GM18868 (cell line): ENCODE measurements at regions not wholly inside any gene's neighbourhood (a gene's known extent, or its start where the extent isn't known, plus 50 kb on each side); places are given as distances from the start of the nearest gene placed in this dataset.
A peak's percentile ranks its signal among the peaks of the same experiment; 100 is the strongest.
"Not testable (repeated sequence)": the region's sequence is repeated elsewhere in the genome, so short reads cannot be mapped to it uniquely, and the experiment has no call there.

Experiments
- ATAC-seq: cut with Tn5 transposase; IDR thresholded peaks from one replicate; pipeline ENCODE4 v1.9.1; 2021; ENCODE audit warnings: mild to moderate bottlenecking, moderate library complexity; ENCODE audit not compliant: unreplicated experiment

GRCh38 chr7:92976931-92977330 is 140.6 kb upstream of the CDK6 start:
- no peak for ATAC-seq

DNA sequence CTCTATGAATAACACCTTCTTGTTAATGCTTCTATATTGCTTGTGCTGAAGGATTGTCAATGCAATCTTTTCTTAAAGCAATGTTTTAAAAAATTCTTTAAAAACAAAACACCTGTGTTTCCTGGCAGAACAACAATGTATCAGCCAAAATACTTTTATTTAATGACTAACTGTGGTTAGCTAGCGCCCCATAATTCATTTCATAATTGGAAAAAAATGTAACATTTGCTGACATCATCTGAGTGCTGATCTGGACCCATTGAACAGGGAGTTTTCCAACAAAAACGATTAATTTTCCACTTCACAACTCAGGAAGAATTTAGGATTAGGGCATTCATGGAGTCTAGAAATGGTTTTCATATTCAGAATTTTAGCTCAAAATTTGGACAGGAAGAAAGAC is 137.6 kb upstream of the CDK6 start:
- ATAC-seq, result no peak

DNA sequence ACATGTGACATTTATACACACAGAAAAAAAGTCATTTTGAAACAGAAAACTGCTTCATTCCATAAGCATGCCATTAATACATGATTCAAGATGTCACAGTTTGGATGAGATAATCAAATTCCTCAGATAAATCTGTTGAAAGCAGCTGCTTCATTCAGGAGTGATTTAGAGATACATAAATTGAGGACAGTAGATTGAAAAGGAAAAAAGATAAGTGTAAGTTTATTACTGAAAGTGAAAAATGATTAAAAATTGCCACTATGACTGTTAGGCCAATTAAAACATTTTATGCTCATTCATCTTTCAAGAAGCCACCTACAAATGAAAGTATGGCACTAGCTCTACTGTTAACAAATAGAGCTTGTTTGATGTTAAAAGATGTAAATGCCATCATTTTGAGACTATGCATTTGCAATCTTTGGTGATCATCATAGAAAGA is 136.9 kb upstream of the CDK6 start:
- ATAC-seq, result no peak

DNA sequence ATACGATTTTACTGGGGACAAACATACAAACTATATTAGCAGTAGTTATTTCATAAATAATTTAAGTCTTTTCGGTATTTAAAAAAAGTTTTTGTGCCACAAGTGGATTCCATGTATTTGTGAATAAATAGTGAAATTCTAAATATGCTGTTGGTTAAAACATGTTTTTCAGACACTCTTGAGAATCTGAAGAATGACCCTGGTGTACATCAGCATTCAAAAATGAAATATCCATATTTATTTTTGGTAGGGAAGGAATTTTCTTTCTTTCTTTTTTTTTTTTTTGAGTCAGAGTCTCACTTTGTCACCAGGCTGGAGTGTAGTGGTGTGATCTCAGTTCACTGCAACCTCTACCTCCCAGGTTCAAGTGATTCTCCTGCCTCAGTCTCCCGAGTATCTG is 136.1 kb upstream of the CDK6 start:
- ATAC-seq, result no peak

DNA sequence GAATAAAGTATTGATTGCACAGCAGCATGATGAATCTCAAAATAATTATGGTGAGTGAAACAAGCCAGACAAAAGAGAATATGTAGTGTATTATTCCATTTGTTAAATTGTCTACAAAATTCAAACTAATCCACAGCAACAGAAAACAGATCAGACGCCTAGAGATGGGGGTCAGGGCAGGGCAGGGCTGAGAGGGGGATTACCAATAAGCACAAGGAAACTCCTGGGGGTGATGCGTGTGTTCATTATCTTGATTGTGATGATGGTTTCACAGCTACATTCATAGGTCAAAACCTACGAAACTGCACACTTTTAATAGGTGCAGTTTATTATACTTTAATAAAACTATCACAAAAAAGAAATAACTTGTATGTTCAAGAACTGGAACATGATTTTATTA is 132.7 kb upstream of the CDK6 start:
- ATAC-seq, result no peak

DNA sequence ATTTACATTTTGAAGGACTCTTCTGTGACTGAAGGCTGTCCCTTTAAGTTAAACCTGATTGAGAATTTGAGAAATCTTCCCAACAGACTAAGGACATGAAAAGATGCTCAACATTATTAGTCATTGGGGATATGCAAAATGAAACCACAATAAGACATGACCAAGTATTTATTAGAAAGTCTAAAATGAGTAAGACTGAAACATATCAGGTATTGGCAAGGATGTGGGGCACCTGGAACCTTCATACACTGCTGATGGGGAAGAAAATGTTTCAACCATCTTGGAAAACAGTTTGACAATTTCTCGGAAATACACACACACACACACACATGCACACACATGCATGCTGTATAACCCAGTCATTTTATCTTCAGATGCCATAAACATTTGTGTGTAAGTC is 132.1 kb upstream of the CDK6 start:
- peak; percentile 88 for ATAC-seq

DNA sequence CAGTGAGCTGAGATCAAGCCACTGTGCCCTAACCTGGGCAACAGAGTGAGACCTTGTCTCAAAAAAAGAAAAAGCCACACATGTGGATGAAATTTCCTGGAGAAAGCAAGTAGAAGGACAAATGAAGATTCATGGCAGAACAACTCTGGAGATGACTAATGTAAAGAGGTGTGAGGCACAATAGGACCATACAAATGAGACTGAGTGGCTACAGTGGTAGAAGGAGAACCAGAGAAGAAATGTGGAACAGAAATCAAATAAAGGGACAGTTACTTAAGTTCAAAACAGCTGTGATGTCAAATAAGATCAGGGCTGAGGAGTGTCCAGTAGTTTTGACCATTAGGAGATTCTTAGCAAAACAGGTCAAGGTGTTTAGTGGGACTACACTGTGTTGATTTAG is 130.9 kb upstream of the CDK6 start:
- no peak for ATAC-seq

GRCh38 chr7:92964141-92964540 is 127.8 kb upstream of the CDK6 start:
- ATAC-seq, result no peak

DNA sequence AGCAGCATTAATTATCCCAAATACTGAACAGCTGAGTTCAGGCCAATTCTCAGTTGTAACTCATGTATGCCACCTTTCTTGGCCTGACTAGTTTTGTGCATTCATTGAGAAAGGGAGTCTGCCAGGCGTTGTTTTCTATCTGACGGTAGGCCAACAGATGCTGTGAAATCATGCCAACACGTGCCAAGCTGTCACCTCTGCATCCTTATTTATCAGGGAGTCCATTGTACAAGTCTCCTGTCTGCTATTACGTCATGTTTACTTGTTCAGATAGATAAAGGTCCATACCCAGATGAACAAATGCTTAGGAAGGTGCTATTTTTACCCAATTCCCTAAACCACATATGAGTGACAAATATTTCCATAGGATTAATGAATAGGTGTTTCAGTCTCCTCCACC is 127.2 kb upstream of the CDK6 start:
- no peak for ATAC-seq

GRCh38 chr7:92961961-92962360 is 125.6 kb upstream of the CDK6 start:
- no peak for ATAC-seq

DNA sequence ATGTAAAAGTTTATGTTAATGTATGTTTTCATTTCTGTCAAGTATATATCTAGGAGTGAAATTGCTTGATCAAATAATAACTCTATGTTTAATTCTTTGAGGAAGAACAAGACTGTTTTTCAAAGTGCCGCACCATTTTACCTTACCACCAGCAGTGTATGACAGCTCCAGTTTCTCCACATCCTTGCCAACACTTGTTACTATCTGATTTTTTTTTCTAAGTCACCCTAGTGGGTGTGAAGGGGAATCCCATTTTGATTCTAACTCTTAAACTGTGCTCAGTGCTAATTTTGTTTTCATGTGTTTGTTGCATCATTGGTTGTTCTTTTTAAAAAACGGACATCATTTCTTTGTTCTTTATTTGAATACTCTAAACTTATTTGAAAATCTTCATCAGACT is 120.2 kb upstream of the CDK6 start:
- ATAC-seq, result no peak

DNA sequence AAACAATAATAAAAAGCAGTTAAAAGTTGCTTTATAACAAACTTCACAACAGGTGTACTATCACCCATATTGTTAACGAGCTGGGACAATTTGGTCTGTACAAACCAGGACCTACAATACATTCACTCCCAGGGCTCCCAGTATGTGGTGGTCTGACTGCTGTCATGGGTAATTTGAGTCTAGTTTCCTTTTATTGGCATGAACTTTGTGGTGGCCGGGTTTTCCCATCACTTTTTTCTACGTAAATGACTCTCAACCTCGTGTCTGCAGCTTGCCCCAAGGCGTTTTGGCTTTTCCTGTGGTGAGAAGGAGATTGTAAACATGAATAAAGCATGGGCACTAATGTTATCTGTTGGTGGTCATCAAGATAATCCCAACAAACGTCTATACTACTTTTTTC is 118.7 kb upstream of the CDK6 start:
- ATAC-seq, result peak; percentile 40

GRCh38 chr7:92953657-92954056 is 117.3 kb upstream of the CDK6 start:
- ATAC-seq, result no peak

- no peak for ATAC-seq
Measured at GRCh38 chr7:92949748-92950147, 113.4 kb upstream of the CDK6 start.

DNA sequence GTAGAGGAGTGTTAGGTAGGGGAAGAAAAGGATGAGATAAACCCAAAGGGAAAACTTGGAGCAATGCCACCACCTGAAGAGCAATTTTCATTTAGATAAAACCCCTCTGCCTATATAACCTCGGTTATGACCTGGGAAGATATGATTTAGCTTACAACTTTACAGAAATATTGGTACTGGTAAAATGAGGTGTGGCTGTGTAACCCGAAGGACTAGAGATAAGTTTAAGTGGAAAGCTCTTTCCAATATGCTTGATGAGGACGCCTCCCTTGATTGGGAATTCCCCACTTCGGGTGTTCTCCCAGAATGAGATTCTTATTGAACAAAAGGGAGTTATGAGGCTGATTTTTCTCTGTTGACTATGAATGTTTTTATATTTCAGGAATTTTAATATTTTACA is 109.5 kb upstream of the CDK6 start:
- no peak for ATAC-seq

DNA sequence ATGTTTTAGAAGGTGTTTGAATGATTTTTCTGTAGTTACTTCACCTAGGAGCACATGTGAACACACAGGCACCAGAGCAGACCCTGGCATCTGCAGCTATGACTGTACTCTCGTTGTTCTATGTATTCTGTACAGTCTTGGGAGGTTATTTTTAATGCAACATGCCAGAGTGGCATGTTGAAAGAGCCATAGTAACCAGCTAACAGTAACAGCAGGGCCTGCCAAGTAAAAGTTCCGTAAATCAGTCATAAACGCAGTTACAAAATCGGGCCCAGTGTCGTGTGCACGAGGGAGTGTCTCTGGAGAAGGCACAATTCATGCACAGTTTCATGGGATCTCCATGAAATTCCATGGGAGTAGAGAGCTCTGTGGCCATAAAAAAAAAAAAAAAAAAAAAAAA is 108.3 kb upstream of the CDK6 start:
- ATAC-seq, result no peak

- ATAC-seq, result not testable (repeated sequence)
Measured at GRCh38 chr7:92942706-92943105, 106.3 kb upstream of the CDK6 start.

DNA sequence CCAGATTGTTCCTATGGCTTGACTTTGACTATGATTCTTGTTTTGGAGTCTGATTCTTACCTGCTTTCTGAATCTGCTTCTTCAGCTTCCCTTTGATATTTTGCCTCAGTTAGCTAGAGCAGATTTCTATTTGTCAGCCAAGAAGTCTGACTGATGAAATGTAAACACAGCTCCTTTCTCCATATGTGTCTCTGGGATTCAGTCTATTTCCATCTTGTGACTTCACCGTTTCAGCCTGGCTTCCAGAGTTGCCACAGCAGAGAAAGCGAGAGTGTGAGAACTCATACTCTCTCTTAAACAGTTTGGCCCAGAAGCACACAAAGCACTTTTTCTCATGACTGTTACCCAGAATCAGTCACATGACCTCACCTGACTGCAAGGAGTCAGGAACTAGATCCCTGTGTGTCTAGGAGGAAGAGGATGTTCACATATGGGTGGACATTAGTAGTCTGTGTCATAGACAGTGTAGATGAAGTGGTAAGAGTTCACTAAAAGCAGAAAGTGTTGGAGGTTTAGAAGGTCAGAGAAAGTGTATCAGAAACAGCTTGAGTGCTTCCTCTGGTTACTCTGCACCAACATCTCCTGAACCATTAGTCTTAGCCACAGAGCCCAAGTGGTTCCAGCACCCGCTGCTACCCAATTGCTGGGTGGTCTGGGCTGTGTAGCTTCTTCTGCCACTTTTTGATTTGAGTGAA is 103.4 kb upstream of the CDK6 start:
- ATAC-seq, result no peak

- no peak for ATAC-seq
Measured at GRCh38 chr7:92934096-92934495, 97.7 kb upstream of the CDK6 start.

GRCh38 chr7:92932450-92932849 is 96.1 kb upstream of the CDK6 start:
- ATAC-seq, result no peak

DNA sequence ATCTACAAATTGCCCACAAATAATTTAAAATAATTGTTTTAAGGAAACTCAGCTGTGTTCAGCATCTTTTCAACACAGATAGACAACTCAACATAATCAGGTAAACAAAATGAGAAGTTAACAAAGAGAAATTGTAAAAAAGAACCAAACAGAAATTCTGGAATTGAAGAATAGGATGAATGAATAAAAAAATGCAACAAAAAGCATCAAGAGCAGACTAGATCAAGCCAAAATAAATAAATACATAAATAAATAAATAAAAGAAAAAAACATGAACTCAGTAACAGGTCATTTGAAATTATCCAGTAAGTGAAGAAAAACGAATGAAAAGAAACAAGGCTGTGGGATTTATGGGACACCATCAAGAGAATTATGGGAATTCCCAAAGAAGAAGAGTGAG is 94.0 kb upstream of the CDK6 start:
- ATAC-seq, result no peak

- ATAC-seq, result no peak
Measured at GRCh38 chr7:92926697-92927044, 90.3 kb upstream of the CDK6 start.

DNA sequence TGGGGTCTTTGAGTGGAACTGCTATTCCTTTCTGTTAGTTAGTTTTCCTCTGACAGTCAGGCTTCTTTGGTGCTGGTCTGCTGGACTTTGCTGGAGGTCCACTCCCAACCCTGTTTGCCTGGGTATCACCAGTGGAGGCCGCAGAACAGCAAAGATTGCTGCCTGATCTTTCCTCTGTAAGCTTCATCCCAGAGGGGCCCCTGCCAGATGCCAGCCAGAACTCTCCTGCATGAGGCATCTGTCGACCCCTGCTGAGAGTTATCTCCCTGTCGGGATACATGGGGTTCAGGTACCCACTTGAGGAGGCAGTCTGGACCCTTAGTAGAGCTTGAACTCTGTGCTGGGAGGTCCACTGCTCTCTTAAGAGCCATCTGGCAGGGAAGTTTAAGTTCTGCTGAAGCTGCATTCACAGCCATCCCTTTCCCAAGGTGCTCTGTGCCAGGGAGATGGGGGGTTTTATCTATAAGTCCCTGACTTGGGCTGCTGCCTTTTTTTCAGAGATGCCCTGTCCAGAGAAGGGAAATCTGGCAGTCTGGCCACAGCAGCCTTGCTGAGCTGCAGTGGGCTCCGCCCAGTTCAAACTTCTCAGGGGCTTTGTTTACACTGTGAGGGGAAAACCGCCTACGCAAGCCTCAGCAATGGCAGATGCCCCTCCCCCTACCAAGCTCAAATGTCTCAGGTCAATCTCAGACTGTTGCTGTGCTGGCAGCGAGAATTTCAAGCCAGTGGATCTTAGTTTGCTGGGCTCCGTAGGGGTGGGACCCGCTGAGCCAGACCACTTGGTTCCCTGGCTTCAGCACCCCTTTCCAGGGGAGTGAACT is 89.7 kb upstream of the CDK6 start:
- ATAC-seq, result no peak
